HPDE6-E6E7 (cell line): ENCODE measurements at regions not wholly inside any gene's neighbourhood (a gene's known extent, or its start where the extent isn't known, plus 50 kb on each side); places are given as distances from the start of the nearest gene placed in this dataset.

Experiments used
- DNase-seq: peaks from one replicate; pipeline ENCODE4 v3.0.0; 2011; ENCODE audit warnings: missing footprints; ENCODE audit errors: extremely low spot score

GRCh38 chr15:62798536-62798935 is 244.0 kb upstream of the TPM1 start:
- DNase-seq: no peak

- DNase-seq: no peak
Observed at GRCh38 chr15:62799037-62799436, 243.5 kb upstream of the TPM1 start.

- no peak for DNase-seq
Observed at GRCh38 chr15:62799919-62800318, 242.6 kb upstream of the TPM1 start.

- DNase-seq: no peak
Observed at GRCh38 chr15:62802612-62803011, 239.9 kb upstream of the TPM1 start.

GRCh38 chr15:62803856-62804400 is 238.6 kb upstream of the TPM1 start:
- DNase-seq: no peak

GRCh38 chr15:62805502-62805901 is 237.0 kb upstream of the TPM1 start:
- DNase-seq: no peak

GRCh38 chr15:62807539-62808130 is 234.9 kb upstream of the TPM1 start:
- DNase-seq: no peak

- no peak for DNase-seq
Observed at GRCh38 chr15:62809115-62809967, 233.2 kb upstream of the TPM1 start.

- DNase-seq: no peak
Observed at GRCh38 chr15:62809968-62810260, 232.6 kb upstream of the TPM1 start.

- no peak for DNase-seq
Observed at GRCh38 chr15:62812515-62812835, 230.1 kb upstream of the TPM1 start.

GRCh38 chr15:62816342-62817069 is 226.0 kb upstream of the TPM1 start:
- no peak for DNase-seq

- DNase-seq: no peak
Observed at GRCh38 chr15:62818691-62819090, 223.9 kb upstream of the TPM1 start.

- DNase-seq: no peak
Observed at GRCh38 chr15:62821384-62822131, 221.0 kb upstream of the TPM1 start.

GRCh38 chr15:62822228-62822627 is 220.3 kb upstream of the TPM1 start:
- DNase-seq: no peak

GRCh38 chr15:62823561-62823960 is 219.0 kb upstream of the TPM1 start:
- DNase-seq: no peak

- peak; percentile 13 for DNase-seq
Observed at GRCh38 chr15:62824111-62825015, 218.2 kb upstream of the TPM1 start.

GRCh38 chr15:62825191-62825590 is 217.4 kb upstream of the TPM1 start:
- DNase-seq: no peak

- DNase-seq: no peak
Observed at GRCh38 chr15:62826561-62826960, 216.0 kb upstream of the TPM1 start.

GRCh38 chr15:62828364-62828763 is 214.2 kb upstream of the TPM1 start:
- no peak for DNase-seq

GRCh38 chr15:62832231-62832630 is 210.3 kb upstream of the TPM1 start:
- DNase-seq: no peak

- no peak for DNase-seq
Observed at GRCh38 chr15:62833646-62834045, 208.9 kb upstream of the TPM1 start.
